DOHH2 (cell line): ENCODE measurements at regions not wholly inside any gene's neighbourhood (a gene's known extent, or its start where the extent isn't known, plus 50 kb on each side); places are given as distances from the start of the nearest gene placed in this dataset.

Experiments
- H3F3A ChIP-seq: fragments of 200-600 bp; sonication (generic), shearing (Covaris generic); 2 replicates; pipeline ENCODE4 v1.6.0; 2016; ENCODE audit warnings: antibody characterized with exemption, mild to moderate bottlenecking; ENCODE audit not compliant: control insufficient read depth, insufficient read depth
- H3K27ac ChIP-seq: fragments of 200-600 bp; sonication (generic); 2 replicates; pipeline ENCODE4 v1.5.1; 2014; ENCODE audit warnings: low read depth, mild to moderate bottlenecking, low read length, moderate library complexity
- H3K27me3 ChIP-seq: fragments of 200-600 bp; sonication (generic); 2 replicates; pipeline ENCODE4 v1.6.1; 2014; ENCODE audit warnings: mild to moderate bottlenecking, low read length, mixed read lengths; ENCODE audit not compliant: control insufficient read depth
- H3K36me3 ChIP-seq: fragments of 200-600 bp; sonication (generic); 2 replicates; pipeline ENCODE4 v1.6.1; 2014; ENCODE audit warnings: mild to moderate bottlenecking, low read length, moderate library complexity, mixed read lengths; ENCODE audit not compliant: control insufficient read depth
- H3K4me1 ChIP-seq: fragments of 200-600 bp; sonication (generic); 2 replicates; pipeline ENCODE4 v1.6.1; 2014; ENCODE audit warnings: mild to moderate bottlenecking, low read length, mixed read lengths; ENCODE audit not compliant: control insufficient read depth
- H3K4me2 ChIP-seq: fragments of 200-600 bp; sonication (generic); 2 replicates; pipeline ENCODE4 v1.6.0; 2014; ENCODE audit warnings: mild to moderate bottlenecking, low read length, moderate library complexity
- H3K4me3 ChIP-seq: fragments of 200-600 bp; sonication (generic); 2 replicates; pipeline ENCODE4 v1.5.1; 2014; ENCODE audit warnings: mild to moderate bottlenecking, low read length, mixed read lengths
- H3K79me2 ChIP-seq: fragments of 200-600 bp; sonication (generic); 2 replicates; pipeline ENCODE4 v1.6.1; 2014; ENCODE audit warnings: mild to moderate bottlenecking, low read length, mixed read lengths; ENCODE audit not compliant: control insufficient read depth
- H3K9me2 ChIP-seq: fragments of 200-600 bp; sonication (generic); replicated peaks from 2 replicates; pipeline ENCODE4 v1.6.1; 2014; ENCODE audit warnings: mild to moderate bottlenecking, low read length, mixed read lengths; ENCODE audit not compliant: control insufficient read depth
- H3K9me3 ChIP-seq: fragments of 200-600 bp; sonication (generic); 2 replicates; pipeline ENCODE4 v1.6.1; 2014; ENCODE audit warnings: antibody characterized with exemption, low read length, mixed read lengths; ENCODE audit not compliant: control insufficient read depth, insufficient read depth
- H4K20me1 ChIP-seq: fragments of 200-600 bp; sonication (generic); 2 replicates; pipeline ENCODE4 v1.6.0; 2014; ENCODE audit warnings: low read depth, mild to moderate bottlenecking, antibody characterized with exemption, low read length, moderate library complexity; ENCODE audit not compliant: control insufficient read depth, insufficient read depth
- EZH2phosphoT487 ChIP-seq: fragments of 200-600 bp; sonication (generic); IDR thresholded peaks from 2 replicates; pipeline ENCODE4 v1.6.1; 2017; ENCODE audit warnings: borderline replicate concordance, mild to moderate bottlenecking, antibody characterized with exemption, low read length, moderate library complexity, mixed read lengths
- TF ChIP-seq, protein P1 (sequence below): fragments of 200-600 bp; sonication (generic); IDR thresholded peaks from one replicate; pipeline ENCODE4 v1.5.1; 2014; ENCODE audit warnings: antibody characterized with exemption, mild to moderate bottlenecking, low read depth, low read length; ENCODE audit not compliant: poor library complexity, severe bottlenecking

DNA sequence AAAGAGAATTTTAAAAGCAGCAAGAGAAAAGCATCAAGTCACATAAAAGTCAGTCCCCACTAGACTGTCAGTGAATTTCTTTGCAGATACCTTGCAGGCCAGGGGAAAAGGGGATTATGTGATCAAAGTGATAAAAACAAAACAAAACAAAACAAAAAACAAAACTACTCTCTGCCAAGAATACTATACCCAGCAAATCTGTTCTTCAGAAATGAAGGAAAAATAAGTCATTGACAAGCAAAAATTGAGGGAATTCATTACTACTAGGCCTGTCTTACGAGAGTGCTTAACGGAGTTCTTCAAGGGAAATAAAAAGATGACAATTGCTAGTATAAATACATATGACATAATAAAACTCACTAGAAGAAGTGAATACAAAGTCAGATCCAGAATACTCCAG is 245.5 kb upstream of the CHST9 start:
- H3K27me3 ChIP-seq, result no peaks in the 10 kb centered on the region
- H3K4me1 ChIP-seq, result no peaks in the 10 kb centered on the region
- H3K9me3 ChIP-seq, result no peaks in the 10 kb centered on the region
- H3K4me2 ChIP-seq, result no peak overlapping the region
- TF ChIP-seq, protein P1, sequence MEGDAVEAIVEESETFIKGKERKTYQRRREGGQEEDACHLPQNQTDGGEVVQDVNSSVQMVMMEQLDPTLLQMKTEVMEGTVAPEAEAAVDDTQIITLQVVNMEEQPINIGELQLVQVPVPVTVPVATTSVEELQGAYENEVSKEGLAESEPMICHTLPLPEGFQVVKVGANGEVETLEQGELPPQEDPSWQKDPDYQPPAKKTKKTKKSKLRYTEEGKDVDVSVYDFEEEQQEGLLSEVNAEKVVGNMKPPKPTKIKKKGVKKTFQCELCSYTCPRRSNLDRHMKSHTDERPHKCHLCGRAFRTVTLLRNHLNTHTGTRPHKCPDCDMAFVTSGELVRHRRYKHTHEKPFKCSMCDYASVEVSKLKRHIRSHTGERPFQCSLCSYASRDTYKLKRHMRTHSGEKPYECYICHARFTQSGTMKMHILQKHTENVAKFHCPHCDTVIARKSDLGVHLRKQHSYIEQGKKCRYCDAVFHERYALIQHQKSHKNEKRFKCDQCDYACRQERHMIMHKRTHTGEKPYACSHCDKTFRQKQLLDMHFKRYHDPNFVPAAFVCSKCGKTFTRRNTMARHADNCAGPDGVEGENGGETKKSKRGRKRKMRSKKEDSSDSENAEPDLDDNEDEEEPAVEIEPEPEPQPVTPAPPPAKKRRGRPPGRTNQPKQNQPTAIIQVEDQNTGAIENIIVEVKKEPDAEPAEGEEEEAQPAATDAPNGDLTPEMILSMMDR, result no peak
- no peak for TF ChIP-seq EZH2phosphoT487
- no peaks in the 10 kb centered on the region for H3K36me3 ChIP-seq
- no peak overlapping the region for H3K4me3 ChIP-seq
- no peak overlapping the region for H3K27ac ChIP-seq
- no peaks in the 10 kb centered on the region for H4K20me1 ChIP-seq
- no peaks in the 10 kb centered on the region for H3K9me2 ChIP-seq
- H3F3A ChIP-seq, result no peaks in the 10 kb centered on the region
- no peaks in the 10 kb centered on the region for H3K79me2 ChIP-seq

DNA sequence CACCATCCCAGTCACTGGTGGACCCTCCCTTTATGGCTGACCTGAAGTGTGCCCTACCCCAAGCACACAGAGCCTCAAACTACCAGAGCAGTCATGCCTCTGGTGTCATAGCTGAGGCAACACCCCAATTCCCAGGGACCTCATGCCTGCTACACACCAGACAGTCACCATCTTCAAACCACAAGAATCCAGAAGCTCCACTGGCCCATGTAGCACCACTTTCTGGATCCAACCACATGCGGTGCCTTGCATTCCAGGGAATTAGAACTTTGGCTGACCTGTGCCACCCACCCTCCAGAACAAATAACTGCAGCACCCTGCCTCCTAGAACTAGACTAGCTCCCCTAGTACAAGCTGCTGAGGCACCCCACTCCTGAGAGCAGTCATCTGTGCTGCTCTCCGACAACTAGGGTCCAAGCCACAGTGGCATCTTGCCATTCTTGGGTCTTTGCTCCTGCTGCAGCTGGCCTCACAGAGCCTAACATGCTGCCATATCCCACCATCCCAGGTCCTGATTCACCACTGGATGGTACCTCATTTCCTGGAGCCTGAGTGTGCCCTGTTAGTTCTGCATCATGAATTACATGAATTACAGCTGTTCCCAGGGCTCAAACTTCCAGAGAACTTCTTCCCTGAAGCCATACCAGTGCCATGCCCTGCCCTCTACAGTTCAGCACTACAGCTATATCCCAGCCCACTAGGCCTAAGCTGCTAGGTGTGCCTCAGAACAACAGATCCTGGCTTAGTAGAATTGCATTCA is 243.8 kb upstream of the CHST9 start:
- H3K36me3 ChIP-seq, result no peaks in the 10 kb centered on the region
- no peak overlapping the region for H3K4me3 ChIP-seq
- H3F3A ChIP-seq, result no peaks in the 10 kb centered on the region
- no peaks in the 10 kb centered on the region for H3K9me2 ChIP-seq
- H4K20me1 ChIP-seq, result no peaks in the 10 kb centered on the region
- TF ChIP-seq EZH2phosphoT487, result no peak
- TF ChIP-seq, protein P1, result no peak
- no peak overlapping the region for H3K4me2 ChIP-seq
- H3K4me1 ChIP-seq, result no peaks in the 10 kb centered on the region
- H3K27ac ChIP-seq, result no peak overlapping the region
- H3K9me3 ChIP-seq, result no peaks in the 10 kb centered on the region
- H3K27me3 ChIP-seq, result no peaks in the 10 kb centered on the region
- no peaks in the 10 kb centered on the region for H3K79me2 ChIP-seq

DNA sequence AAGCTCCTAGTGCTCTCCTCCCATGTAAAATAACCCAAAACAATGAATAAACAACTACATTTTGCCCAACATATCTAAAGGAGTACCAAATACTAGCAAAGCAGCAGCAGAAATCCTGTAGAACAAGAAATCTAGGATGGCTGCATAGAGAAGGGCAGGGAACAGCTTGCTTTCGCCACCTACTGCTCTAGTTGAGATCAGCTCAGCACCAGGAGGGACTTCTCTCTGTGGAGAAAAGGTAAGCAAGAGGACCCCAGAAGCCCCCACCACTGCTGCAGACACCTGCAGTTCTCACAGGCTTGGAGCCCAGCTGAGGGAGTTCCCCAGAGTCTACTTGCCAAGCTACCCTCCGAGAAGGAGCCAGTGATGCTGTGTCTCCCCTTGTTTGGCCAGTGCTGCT is 243.0 kb upstream of the CHST9 start:
- Histone ChIP-seq H3K27ac (no peak overlapping the region), H3K4me1 (no peaks in the 10 kb centered on the region), H3K36me3 (no peaks in the 10 kb centered on the region), H3K79me2 (no peaks in the 10 kb centered on the region), H3K9me2 (no peaks in the 10 kb centered on the region), H4K20me1 (no peaks in the 10 kb centered on the region), H3K27me3 (no peaks in the 10 kb centered on the region), H3K9me3 (no peaks in the 10 kb centered on the region), H3F3A (no peaks in the 10 kb centered on the region), H3K4me2 (no peak overlapping the region), H3K4me3 (no peak overlapping the region)
- TF ChIP-seq, protein P1, result no peak
- TF ChIP-seq EZH2phosphoT487, result no peak
